SW 1271 (cell line): ENCODE measurements at regions not wholly inside any gene's neighbourhood (a gene's known extent, or its start where the extent isn't known, plus 50 kb on each side); places are given as distances from the start of the nearest gene placed in this dataset.

Experiments
- DNase-seq, 2 experiments: peaks; one replicate each; lab custom pipeline; 2025; lab: John Stamatoyannopoulos, UW

- no peak for DNase-seq
Measured at GRCh38 chr9:72431036-72431435, 66.0 kb upstream of the ZFAND5 start.

DNA sequence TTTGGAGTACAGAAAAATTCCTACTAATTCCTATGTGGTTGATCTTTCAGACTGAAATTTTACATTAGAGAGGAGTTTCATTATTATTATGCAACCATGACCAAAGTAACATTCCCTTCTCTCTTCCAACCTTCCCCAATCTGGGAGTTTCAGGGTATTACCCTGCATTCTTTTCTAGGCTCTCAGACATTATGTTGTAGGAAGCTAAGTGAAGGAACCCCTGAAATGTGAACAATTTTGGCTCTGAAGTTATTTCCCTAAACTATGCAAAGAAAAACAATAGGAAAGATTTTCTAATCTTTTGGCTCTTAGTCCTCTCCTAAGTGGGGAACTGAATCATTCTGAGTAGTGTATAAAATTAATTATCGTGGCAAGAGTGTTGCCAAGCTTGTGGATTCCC, 63.3 kb upstream of the ZFAND5 start:
- DNase-seq, result no peak

DNA sequence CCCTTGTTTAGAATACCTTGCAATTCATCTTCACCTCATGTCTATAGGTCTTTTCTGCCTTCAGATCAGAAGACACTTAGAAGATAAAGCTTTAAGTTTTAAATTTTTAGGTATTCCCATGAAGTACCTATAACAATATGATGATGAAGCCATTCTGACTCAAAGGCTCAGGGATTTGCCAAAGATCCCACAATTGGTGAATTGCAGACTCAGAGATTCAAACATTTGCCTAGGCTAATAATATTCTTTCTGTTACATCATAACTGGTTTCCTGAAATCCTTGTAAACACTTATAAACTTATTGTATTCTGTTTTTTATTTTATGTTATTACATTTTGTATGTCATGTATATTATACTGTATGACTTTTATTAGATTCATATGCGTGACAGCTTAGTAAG, 62.8 kb upstream of the ZFAND5 start:
- no peak for DNase-seq

- no peak for DNase-seq
Measured at GRCh38 chr9:72424131-72424530, 59.1 kb upstream of the ZFAND5 start.

GRCh38 chr9:72422214-72422613, 57.2 kb upstream of the ZFAND5 start:
- DNase-seq, result no peak

DNA sequence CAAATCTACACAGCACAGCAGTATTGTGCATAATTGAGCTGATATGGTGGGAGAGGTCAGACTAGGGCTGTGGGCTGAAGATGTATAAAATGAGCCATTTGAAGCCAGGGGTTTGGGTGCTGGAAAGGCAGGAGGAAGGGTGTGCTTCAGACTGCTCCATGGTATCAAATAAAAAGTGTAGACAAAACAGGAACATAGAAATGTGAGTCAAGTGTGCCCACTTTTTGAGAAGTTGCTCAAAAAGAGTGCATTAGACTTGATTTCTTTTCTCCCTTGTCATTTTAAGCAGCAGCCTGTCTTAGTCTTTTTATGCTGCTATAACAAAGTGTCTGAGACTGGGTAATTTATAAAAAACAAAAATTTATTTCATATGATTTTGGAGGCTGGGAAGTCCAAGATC, 55.8 kb upstream of the ZFAND5 start:
- no peak for DNase-seq

DNA sequence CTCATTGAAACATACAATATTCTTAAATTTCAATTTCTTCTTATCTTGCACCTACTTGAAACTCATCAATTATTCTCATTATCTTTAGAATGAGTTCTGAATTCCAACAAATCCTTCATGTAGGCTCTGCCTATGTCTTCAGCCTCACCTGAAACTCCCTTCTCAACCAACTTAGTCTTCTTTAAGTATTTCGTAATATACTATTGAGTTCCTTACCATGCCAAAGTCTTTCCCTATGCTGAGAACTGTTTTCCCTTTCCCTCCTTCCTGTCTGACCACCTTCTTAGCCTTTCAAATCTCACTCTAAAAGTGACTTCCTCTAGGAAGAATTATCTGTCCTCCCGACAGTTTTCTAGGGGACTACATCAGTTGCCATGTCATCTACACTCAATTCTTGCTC, 50.9 kb upstream of the ZFAND5 start:
- no peak for DNase-seq

DNA sequence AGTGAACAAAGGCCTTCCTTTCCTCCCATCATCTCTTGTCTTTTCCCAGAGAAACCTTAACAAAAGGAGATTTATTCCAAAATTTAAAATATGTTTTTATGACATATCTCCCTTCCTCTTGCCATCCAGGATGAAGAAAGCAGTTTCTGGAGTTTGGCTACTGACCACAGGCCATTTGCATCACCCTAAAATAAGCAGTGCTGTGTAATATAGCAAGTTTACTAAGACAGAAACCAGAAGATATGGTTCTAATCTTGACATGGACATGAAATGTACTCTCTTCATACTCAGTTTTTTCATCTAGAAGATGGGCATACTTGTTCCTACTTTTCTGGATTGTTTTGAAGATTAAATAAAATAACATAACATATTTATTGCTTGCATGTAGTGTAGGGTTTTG, 50.2 kb upstream of the ZFAND5 start:
- no peak for DNase-seq
